ENCODE measurements at regions not wholly inside any gene's neighbourhood (a gene's known extent, or its start where the extent isn't known, plus 50 kb on each side); places are given as distances from the start of the nearest gene placed in this dataset.

GRCh38 chr11:130781931-130782330 is 134.3 kb downstream of the SNX19 start:
- TF ChIP-seq ZNF384 (IDR thresholded peaks at IDR 0.05) (no peak), FOXM1 (IDR thresholded peaks at IDR 0.05; ENCODE audit: borderline replicate concordance) (no peak), ELF4 (IDR thresholded peaks at IDR 0.05) (no peak), SP1 (IDR thresholded peaks at IDR 0.05) (no peak), ARNT (IDR thresholded peaks at IDR 0.05) (no peak), PKNOX1 (IDR thresholded peaks at IDR 0.05) (no peak), NFRKB (IDR thresholded peaks at IDR 0.05) (no peak), TARDBP (IDR thresholded peaks at IDR 0.05) (no peak), CTBP1 (IDR thresholded peaks at IDR 0.05; ENCODE audit: borderline replicate concordance) (no peak), SUZ12 (IDR thresholded peaks at IDR 0.05) (no peak), BHLHE40 (IDR thresholded peaks at IDR 0.05; ENCODE audit: borderline replicate concordance) (no peak), FOXK2 (IDR thresholded peaks at IDR 0.05) (no peak), HDGF (IDR thresholded peaks at IDR 0.05; ENCODE audit: borderline replicate concordance) (no peak), FOXA1 (IDR thresholded peaks at IDR 0.05) (no peak)

All from HEK293T (cell line).